ENCODE measurements at regions not wholly inside any gene's neighbourhood (a gene's known extent, or its start where the extent isn't known, plus 50 kb on each side); places are given as distances from the start of the nearest gene placed in this dataset.

- no peak for TF ChIP-seq CTCF (IDR thresholded peaks at IDR 0.05)
- TF ChIP-seq ZFX (IDR thresholded peaks at IDR 0.05; ENCODE audit: borderline replicate concordance): no peak
These were observed 119.6 kb downstream of the BUD13 start for GRCh38 chr11:116653206-116653605.

Data from 22Rv1 (cell line).